ENCODE measurements at regions not wholly inside any gene's neighbourhood (a gene's known extent, or its start where the extent isn't known, plus 50 kb on each side); places are given as distances from the start of the nearest gene placed in this dataset.

DNA sequence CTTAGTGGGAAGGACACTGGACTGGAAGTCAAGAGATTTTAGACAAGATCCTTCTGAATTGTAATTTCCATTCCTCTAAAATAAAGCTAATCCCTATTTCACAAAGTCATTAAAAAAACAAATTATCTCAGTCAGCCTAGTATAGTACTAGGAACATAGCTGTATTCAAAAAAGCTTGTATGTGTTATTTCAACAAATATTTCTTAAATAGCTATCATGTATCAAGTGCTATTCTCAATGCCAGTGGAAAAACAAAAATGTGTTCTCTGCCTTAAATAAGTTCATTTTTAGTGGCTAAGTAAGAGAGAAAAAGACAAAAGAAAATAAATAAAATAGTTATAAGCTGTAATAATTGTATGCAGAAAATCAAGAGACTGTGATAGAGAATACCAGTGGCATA lies 541.8 kb upstream of the CDH2 start:
- no TSS peak for BruUV-seq (replicated peaks)
- in situ Hi-C loops (cut with HindIII; ENCODE audit: extremely low pct_ligation_motif_present, low pct_unique_long_range_greater_than_20kb), result no loop called here
- no peaks in the 10 kb centered on the region for H3K4me1 ChIP-seq (ENCODE audit: insufficient read depth, low read length)
- no peaks in the 10 kb centered on the region for H3K79me2 ChIP-seq (ENCODE audit: insufficient read depth, low read length)
- no peak overlapping the region for H3K4me3 ChIP-seq (replicated peaks in 1 of 3; ENCODE audit: insufficient read depth in 1 of 3, low read depth in 2 of 3, low read length in 3 of 3)
- DNase-seq (ENCODE audit: low spot score) (no peak), ATAC-seq (no peak), FAIRE-seq (no peak)
- H3K9me3 ChIP-seq (ENCODE audit: low read length), result no peaks in the 10 kb centered on the region
- intact Hi-C loops (cut with micrococcal nuclease; ENCODE audit: unreplicated experiment), result no loop called here
- H4K20me1 ChIP-seq (ENCODE audit: insufficient read depth, low read length), result no peaks in the 10 kb centered on the region
- no peak overlapping the region for H2AFZ ChIP-seq (ENCODE audit: low read length)
- CTCF ChIA-PET (ENCODE audit: low intra/inter-chr PET ratio, low total read pairs), result no interaction called here
- TF ChIP-seq MBNL3 (CRISPR knock-in tag; conservative IDR thresholded peaks at IDR 0.05) (no peak), ONECUT2 (CRISPR knock-in tag; IDR thresholded peaks at IDR 0.05) (no peak), AGO1 (IDR thresholded peaks at IDR 0.05; ENCODE audit: low read depth, low read length, poor library complexity, severe bottlenecking) (no peak), RORA (CRISPR knock-in tag; IDR thresholded peaks at IDR 0.05) (no peak), ZNF24 (IDR thresholded peaks at IDR 0.05) (no peak), MZF1 (CRISPR knock-in tag; IDR thresholded peaks at IDR 0.05; ENCODE audit: borderline replicate concordance) (no peak)
- TF ChIP-seq, protein P1, sequence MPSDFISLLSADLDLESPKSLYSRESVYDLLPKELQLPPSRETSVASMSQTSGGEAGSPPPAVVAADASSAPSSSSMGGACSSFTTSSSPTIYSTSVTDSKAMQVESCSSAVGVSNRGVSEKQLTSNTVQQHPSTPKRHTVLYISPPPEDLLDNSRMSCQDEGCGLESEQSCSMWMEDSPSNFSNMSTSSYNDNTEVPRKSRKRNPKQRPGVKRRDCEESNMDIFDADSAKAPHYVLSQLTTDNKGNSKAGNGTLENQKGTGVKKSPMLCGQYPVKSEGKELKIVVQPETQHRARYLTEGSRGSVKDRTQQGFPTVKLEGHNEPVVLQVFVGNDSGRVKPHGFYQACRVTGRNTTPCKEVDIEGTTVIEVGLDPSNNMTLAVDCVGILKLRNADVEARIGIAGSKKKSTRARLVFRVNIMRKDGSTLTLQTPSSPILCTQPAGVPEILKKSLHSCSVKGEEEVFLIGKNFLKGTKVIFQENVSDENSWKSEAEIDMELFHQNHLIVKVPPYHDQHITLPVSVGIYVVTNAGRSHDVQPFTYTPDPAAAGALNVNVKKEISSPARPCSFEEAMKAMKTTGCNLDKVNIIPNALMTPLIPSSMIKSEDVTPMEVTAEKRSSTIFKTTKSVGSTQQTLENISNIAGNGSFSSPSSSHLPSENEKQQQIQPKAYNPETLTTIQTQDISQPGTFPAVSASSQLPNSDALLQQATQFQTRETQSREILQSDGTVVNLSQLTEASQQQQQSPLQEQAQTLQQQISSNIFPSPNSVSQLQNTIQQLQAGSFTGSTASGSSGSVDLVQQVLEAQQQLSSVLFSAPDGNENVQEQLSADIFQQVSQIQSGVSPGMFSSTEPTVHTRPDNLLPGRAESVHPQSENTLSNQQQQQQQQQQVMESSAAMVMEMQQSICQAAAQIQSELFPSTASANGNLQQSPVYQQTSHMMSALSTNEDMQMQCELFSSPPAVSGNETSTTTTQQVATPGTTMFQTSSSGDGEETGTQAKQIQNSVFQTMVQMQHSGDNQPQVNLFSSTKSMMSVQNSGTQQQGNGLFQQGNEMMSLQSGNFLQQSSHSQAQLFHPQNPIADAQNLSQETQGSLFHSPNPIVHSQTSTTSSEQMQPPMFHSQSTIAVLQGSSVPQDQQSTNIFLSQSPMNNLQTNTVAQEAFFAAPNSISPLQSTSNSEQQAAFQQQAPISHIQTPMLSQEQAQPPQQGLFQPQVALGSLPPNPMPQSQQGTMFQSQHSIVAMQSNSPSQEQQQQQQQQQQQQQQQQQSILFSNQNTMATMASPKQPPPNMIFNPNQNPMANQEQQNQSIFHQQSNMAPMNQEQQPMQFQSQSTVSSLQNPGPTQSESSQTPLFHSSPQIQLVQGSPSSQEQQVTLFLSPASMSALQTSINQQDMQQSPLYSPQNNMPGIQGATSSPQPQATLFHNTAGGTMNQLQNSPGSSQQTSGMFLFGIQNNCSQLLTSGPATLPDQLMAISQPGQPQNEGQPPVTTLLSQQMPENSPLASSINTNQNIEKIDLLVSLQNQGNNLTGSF (CRISPR knock-in tag; IDR thresholded peaks at IDR 0.05), result no peak
- TF ChIP-seq, protein P2, sequence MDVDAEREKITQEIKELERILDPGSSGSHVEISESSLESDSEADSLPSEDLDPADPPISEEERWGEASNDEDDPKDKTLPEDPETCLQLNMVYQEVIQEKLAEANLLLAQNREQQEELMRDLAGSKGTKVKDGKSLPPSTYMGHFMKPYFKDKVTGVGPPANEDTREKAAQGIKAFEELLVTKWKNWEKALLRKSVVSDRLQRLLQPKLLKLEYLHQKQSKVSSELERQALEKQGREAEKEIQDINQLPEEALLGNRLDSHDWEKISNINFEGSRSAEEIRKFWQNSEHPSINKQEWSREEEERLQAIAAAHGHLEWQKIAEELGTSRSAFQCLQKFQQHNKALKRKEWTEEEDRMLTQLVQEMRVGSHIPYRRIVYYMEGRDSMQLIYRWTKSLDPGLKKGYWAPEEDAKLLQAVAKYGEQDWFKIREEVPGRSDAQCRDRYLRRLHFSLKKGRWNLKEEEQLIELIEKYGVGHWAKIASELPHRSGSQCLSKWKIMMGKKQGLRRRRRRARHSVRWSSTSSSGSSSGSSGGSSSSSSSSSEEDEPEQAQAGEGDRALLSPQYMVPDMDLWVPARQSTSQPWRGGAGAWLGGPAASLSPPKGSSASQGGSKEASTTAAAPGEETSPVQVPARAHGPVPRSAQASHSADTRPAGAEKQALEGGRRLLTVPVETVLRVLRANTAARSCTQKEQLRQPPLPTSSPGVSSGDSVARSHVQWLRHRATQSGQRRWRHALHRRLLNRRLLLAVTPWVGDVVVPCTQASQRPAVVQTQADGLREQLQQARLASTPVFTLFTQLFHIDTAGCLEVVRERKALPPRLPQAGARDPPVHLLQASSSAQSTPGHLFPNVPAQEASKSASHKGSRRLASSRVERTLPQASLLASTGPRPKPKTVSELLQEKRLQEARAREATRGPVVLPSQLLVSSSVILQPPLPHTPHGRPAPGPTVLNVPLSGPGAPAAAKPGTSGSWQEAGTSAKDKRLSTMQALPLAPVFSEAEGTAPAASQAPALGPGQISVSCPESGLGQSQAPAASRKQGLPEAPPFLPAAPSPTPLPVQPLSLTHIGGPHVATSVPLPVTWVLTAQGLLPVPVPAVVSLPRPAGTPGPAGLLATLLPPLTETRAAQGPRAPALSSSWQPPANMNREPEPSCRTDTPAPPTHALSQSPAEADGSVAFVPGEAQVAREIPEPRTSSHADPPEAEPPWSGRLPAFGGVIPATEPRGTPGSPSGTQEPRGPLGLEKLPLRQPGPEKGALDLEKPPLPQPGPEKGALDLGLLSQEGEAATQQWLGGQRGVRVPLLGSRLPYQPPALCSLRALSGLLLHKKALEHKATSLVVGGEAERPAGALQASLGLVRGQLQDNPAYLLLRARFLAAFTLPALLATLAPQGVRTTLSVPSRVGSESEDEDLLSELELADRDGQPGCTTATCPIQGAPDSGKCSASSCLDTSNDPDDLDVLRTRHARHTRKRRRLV (CRISPR knock-in tag; IDR thresholded peaks at IDR 0.05), result no peak
- H3K27ac ChIP-seq (ENCODE audit: extremely low read length, insufficient read depth, low read length), result no peak overlapping the region
- POLR2A ChIA-PET, result no interaction called here
- no peaks in the 10 kb centered on the region for H3K36me3 ChIP-seq (replicated peaks in 1 of 2; ENCODE audit: control insufficient read depth in 1 of 2, insufficient read depth in 2 of 2, low read length in 2 of 2)
- H3K4me2 ChIP-seq (ENCODE audit: low read depth, low read length), result no peak overlapping the region
- H3K27me3 ChIP-seq (ENCODE audit: control insufficient read depth in 1 of 2, insufficient read depth in 2 of 2, low read length in 2 of 2), result no peaks in the 10 kb centered on the region
- no peak overlapping the region for H3K9ac ChIP-seq (ENCODE audit: insufficient read depth, low read depth, low read length)
